Left ventricle myocardium inferior (tissue), 1 donor: ENCODE measurements at regions not wholly inside any gene's neighbourhood (a gene's known extent, or its start where the extent isn't known, plus 50 kb on each side); places are given as distances from the start of the nearest gene placed in this dataset.
"Not testable (repeated sequence)": the region's sequence is repeated elsewhere in the genome, so short reads cannot be mapped to it uniquely, and the experiment has no call there.

Experiments
- DNase-seq: peaks from one replicate; pipeline ENCODE4 v3.0.0-alpha.2; 2020
- H3K27ac ChIP-seq: fragments of 200-600 bp; replicated peaks from 2 replicates; pipeline ENCODE4 v1.8.0; 2021
- H3K27me3 ChIP-seq: fragments of 200-600 bp; 2 replicates; pipeline ENCODE4 v1.8.0; 2021; ENCODE audit warnings: low read depth
- H3K36me3 ChIP-seq: fragments of 200-600 bp; 2 replicates; pipeline ENCODE4 v1.8.0; 2021
- H3K4me1 ChIP-seq: fragments of 200-600 bp; 2 replicates; pipeline ENCODE4 v1.8.0; 2021
- H3K4me3 ChIP-seq: fragments of 200-600 bp; 2 replicates; pipeline ENCODE4 v1.8.0; 2021; ENCODE audit warnings: mild to moderate bottlenecking, moderate library complexity
- H3K9me3 ChIP-seq: fragments of 200-600 bp; replicated peaks from 2 replicates; pipeline ENCODE4 v1.8.0; 2021
- intact Hi-C: fragments of 100-400 bp; cut with micrococcal nuclease; formaldehyde crosslinking; loops from one replicate; pipeline ENCODE4 v1.11.0; 2022
- TF ChIP-seq, protein P1 (sequence below): fragments of 200-600 bp; IDR thresholded peaks from 2 replicates; pipeline ENCODE4 v1.8.0; 2021; ENCODE audit warnings: antibody characterized with exemption, mild to moderate bottlenecking, borderline replicate concordance
- donor health status: DM: no; HTN: yes; CAD: no; lungs with severe emphysema.

- Histone ChIP-seq H3K9me3 (no peaks in the 10 kb centered on the region), H3K4me1 (no peaks in the 10 kb centered on the region), H3K27me3 (no peaks in the 10 kb centered on the region), H3K36me3 (no peaks in the 10 kb centered on the region), H3K27ac (no peak overlapping the region), H3K4me3 (no peak overlapping the region)
- intact Hi-C loops, result no loop called here
- TF ChIP-seq, protein P1, sequence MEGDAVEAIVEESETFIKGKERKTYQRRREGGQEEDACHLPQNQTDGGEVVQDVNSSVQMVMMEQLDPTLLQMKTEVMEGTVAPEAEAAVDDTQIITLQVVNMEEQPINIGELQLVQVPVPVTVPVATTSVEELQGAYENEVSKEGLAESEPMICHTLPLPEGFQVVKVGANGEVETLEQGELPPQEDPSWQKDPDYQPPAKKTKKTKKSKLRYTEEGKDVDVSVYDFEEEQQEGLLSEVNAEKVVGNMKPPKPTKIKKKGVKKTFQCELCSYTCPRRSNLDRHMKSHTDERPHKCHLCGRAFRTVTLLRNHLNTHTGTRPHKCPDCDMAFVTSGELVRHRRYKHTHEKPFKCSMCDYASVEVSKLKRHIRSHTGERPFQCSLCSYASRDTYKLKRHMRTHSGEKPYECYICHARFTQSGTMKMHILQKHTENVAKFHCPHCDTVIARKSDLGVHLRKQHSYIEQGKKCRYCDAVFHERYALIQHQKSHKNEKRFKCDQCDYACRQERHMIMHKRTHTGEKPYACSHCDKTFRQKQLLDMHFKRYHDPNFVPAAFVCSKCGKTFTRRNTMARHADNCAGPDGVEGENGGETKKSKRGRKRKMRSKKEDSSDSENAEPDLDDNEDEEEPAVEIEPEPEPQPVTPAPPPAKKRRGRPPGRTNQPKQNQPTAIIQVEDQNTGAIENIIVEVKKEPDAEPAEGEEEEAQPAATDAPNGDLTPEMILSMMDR, result no peak
- peak; percentile 21 for DNase-seq
Measured at GRCh38 chr3:21226086-21226485, 524.9 kb downstream of the ZNF385D start.

DNA sequence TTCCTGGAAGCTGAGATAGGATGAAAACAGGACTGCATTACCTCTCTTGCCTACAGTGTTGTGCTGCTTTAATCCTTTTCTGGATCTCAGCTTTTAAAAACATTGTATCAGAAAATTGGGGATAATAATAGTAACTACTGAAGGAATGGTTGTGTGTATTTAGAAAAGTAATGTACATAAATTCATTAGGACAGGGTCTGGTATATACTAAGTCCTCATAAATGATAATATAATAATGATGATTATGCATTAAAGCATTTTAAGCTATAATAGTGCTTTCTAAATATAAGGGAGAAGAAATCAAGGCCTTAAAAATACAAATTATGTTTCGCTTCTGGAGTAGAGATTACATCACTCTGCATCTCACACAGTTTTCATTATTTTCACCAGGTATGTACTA is 530.1 kb downstream of the ZNF385D start:
- no peaks in the 10 kb centered on the region for H3K27me3 ChIP-seq
- peaks cover 15% of the 10 kb centered on the region for H3K9me3 ChIP-seq
- no peak for DNase-seq
- H3K27ac ChIP-seq, result no peak overlapping the region
- intact Hi-C loops, result no loop called here
- no peaks in the 10 kb centered on the region for H3K36me3 ChIP-seq
- no peak overlapping the region for H3K4me3 ChIP-seq
- no peaks in the 10 kb centered on the region for H3K4me1 ChIP-seq
- TF ChIP-seq, protein P1, result no peak

DNA sequence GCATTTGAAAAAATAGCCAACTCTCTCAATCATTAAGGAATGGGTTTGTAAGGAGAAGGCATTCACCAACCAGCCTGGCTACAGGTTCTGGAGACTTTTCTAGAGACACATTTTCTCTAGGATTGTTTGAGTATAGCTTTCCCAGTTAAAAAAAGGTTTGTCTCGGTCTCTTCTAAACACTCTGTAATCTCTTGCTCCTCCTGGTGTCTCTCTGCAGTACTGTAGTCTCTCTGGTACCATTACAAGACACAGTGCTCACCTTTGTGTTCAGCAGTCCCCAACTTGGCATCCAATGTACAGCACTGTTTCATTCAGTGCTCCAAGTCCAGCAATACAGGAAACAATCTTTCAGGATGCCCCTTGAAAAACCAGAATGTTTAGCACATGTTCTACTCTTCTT is 534.4 kb downstream of the ZNF385D start:
- no peak for DNase-seq
- H3K4me1 ChIP-seq, result no peaks in the 10 kb centered on the region
- peaks cover 54% of the 10 kb centered on the region for H3K9me3 ChIP-seq
- no peaks in the 10 kb centered on the region for H3K36me3 ChIP-seq
- H3K27ac ChIP-seq, result no peak overlapping the region
- no peak overlapping the region for H3K4me3 ChIP-seq
- intact Hi-C loops, result no loop called here
- H3K27me3 ChIP-seq, result no peaks in the 10 kb centered on the region
- TF ChIP-seq, protein P1, result peak; percentile 20

GRCh38 chr3:21204122-21204521 is 546.9 kb downstream of the ZNF385D start:
- H3K27ac ChIP-seq, H3K4me3 ChIP-seq, intact Hi-C loops: not testable (repeated sequence)

DNA sequence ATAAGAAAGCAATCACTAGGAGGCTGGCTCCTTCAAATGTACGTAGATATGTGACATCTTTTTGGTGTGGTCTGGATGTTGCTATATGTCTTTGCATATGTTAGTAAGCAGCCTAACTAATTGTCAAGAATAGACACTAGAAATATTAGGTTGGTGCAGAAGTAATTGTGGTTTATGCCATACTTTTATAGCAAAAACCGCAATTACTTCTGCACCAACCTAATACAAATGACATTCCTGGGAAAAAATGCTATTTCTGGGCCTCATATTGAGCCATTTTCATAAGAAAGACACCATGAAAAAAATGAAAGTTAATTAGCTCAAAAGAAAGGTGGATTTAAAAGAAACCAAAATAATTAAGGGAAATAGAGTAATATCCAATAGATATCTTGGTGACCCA is 555.8 kb downstream of the ZNF385D start:
- Histone ChIP-seq H3K36me3 (no peaks in the 10 kb centered on the region), H3K9me3 (peaks cover 6% of the 10 kb centered on the region), H3K4me3 (no peak overlapping the region), H3K4me1 (no peaks in the 10 kb centered on the region), H3K27ac (no peak overlapping the region), H3K27me3 (no peaks in the 10 kb centered on the region)
- TF ChIP-seq, protein P1, result no peak
- no peak for DNase-seq
- intact Hi-C loops, result no loop called here

More at GRCh38 chr3:21204122-21204521, 546.9 kb downstream of the ZNF385D start:
- not testable (repeated sequence) for DNase-seq, H3K4me1 ChIP-seq, H3K36me3 ChIP-seq, H3K27me3 ChIP-seq
- H3K9me3 ChIP-seq, result peaks cover 47% of the 10 kb centered on the region

- H3K27ac ChIP-seq, H3K9me3 ChIP-seq, DNase-seq, H3K27me3 ChIP-seq, H3K4me3 ChIP-seq, H3K4me1 ChIP-seq, intact Hi-C loops, H3K36me3 ChIP-seq: not testable (repeated sequence)
Measured at GRCh38 chr3:21194036-21194435, 557.0 kb downstream of the ZNF385D start.

DNA sequence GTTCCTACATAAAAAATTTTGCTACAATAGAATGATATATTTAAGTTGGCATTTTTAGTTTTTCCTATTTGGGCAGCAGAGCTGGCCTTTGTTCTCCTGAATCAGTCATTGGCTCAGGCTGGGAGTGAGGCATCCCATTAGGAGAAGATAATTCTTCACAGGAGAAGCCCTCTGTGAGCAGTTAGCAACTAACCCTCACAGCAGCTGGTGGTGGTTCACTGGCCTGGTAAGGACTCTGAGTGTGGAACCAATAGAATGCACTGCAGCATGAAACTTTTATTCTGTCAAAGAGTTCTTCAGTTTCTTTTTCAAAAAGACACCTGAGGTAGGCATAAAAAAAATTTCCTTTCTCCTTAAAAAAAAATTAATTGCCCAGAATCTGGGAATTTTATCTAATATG is 562.6 kb downstream of the ZNF385D start:
- H3K4me3 ChIP-seq, result no peak overlapping the region
- H3K9me3 ChIP-seq, result peaks cover 21% of the 10 kb centered on the region
- H3K4me1 ChIP-seq, result no peaks in the 10 kb centered on the region
- intact Hi-C loops, result no loop called here
- H3K27me3 ChIP-seq, result no peaks in the 10 kb centered on the region
- no peak for DNase-seq
- TF ChIP-seq, protein P1, result no peak
- no peaks in the 10 kb centered on the region for H3K36me3 ChIP-seq
- H3K27ac ChIP-seq, result no peak overlapping the region
